CD14-positive monocyte (primary cell): ENCODE measurements at regions not wholly inside any gene's neighbourhood (a gene's known extent, or its start where the extent isn't known, plus 50 kb on each side); places are given as distances from the start of the nearest gene placed in this dataset.

ENCODE experiments used
- DNase-seq, 3 donors: peaks; one replicate each; pipeline ENCODE4 v3.0.0-alpha.2; 2011 to 2022
- H2AFZ ChIP-seq: 2 replicates; pipeline ENCODE4 v1.6.0; 2012; ENCODE audit warnings: mild to moderate bottlenecking, low read depth, low read length, inconsistent platforms; ENCODE audit not compliant: insufficient read depth, poor library complexity, severe bottlenecking
- H3K27ac ChIP-seq, 2 donors: 1 replicate in 1 of 2; 2 replicates in 1 of 2; pipeline ENCODE4 v1.5.1; 2012 to 2013; ENCODE audit warnings: low read length in 2 of 2, control low read depth in 1 of 2, inconsistent platforms in 1 of 2, low read depth in 1 of 2, mild to moderate bottlenecking in 1 of 2
- H3K27me3 ChIP-seq, 2 donors: one replicate each; pipeline versions ENCODE4 v1.6.0 to v1.6.1; 2011 to 2013; ENCODE audit warnings: low read length in 2 of 2; ENCODE audit not compliant: control insufficient read depth in 2 of 2, insufficient read depth in 2 of 2
- H3K36me3 ChIP-seq, 2 donors: replicated peaks in 1 of 2; 1 replicate in 1 of 2; 2 replicates in 1 of 2; pipeline versions ENCODE4 v1.5.1 to v1.6.1; 2012 to 2013; ENCODE audit warnings: low read length in 2 of 2, control low read depth in 1 of 2, inconsistent platforms in 1 of 2, mild to moderate bottlenecking in 1 of 2; ENCODE audit not compliant: insufficient read depth in 2 of 2, control insufficient read depth in 1 of 2
- H3K4me1 ChIP-seq, 2 donors: 1 replicate in 1 of 2; 2 replicates in 1 of 2; pipeline versions ENCODE4 v1.5.1 to v1.6.1; 2012 to 2013; ENCODE audit warnings: low read length in 2 of 2, control low read depth in 1 of 2, inconsistent platforms in 1 of 2, mild to moderate bottlenecking in 1 of 2, moderate library complexity in 1 of 2; ENCODE audit not compliant: insufficient read depth in 2 of 2, control insufficient read depth in 1 of 2
- H3K4me2 ChIP-seq: replicated peaks from 2 replicates; pipeline ENCODE3; 2012; ENCODE audit warnings: low read length, moderate library complexity, mild to moderate bottlenecking; ENCODE audit not compliant: poor library complexity, severe bottlenecking; ENCODE audit errors: extremely low read depth
- H3K4me3 ChIP-seq, 3 experiments: fragments of 200-600 bp in 1 of 3; sonication (generic) in 1 of 3; replicated peaks in 1 of 3; 1 replicate in 2 of 3; 2 replicates in 1 of 3; pipeline ENCODE4 v1.5.1; 2011 to 2013; ENCODE audit warnings: low read length in 3 of 3, mild to moderate bottlenecking in 3 of 3, control low read depth in 2 of 3, low read depth in 2 of 3, inconsistent platforms in 1 of 3, moderate library complexity in 1 of 3
- H3K79me2 ChIP-seq: 2 replicates; pipeline ENCODE4 v1.6.0; 2012; ENCODE audit warnings: mild to moderate bottlenecking, control low read depth, inconsistent platforms, low read length, moderate library complexity; ENCODE audit not compliant: insufficient read depth
- H3K9ac ChIP-seq: 2 replicates; pipeline ENCODE4 v1.6.0; 2017; ENCODE audit warnings: low read length, mild to moderate bottlenecking; ENCODE audit not compliant: insufficient read depth, poor library complexity, severe bottlenecking
- H3K9me3 ChIP-seq, 2 donors: replicated peaks in 1 of 2; 1 replicate in 1 of 2; 2 replicates in 1 of 2; pipeline versions ENCODE4 v1.5.1 to v1.6.1; 2012 to 2013; ENCODE audit warnings: low read length in 2 of 2, control low read depth in 1 of 2; ENCODE audit not compliant: control insufficient read depth in 1 of 2, insufficient read depth in 1 of 2
- H4K20me1 ChIP-seq: 2 replicates; pipeline ENCODE4 v1.6.0; 2012; ENCODE audit warnings: mild to moderate bottlenecking, low read length, control low read depth, moderate library complexity; ENCODE audit not compliant: insufficient read depth
- H3K27ac Mint-ChIP-seq, 7 donors: one replicate each; pipeline ENCODE4 v1.8.0; 2020; ENCODE audit warnings: mild to moderate bottlenecking in 7 of 7, mixed read lengths in 7 of 7, moderate library complexity in 6 of 7, inconsistent platforms in 2 of 7
- H3K27me3 Mint-ChIP-seq, 3 donors: one replicate each; pipeline ENCODE4 v1.8.0; 2021 to 2022; ENCODE audit warnings: low read depth in 3 of 3, mild to moderate bottlenecking in 3 of 3, mixed read lengths in 3 of 3, moderate library complexity in 3 of 3, inconsistent platforms in 1 of 3
- H3K36me3 Mint-ChIP-seq, 2 donors: one replicate each; pipeline ENCODE4 v1.8.0; 2020; ENCODE audit warnings: mixed read lengths in 2 of 2, inconsistent platforms in 1 of 2, mild to moderate bottlenecking in 1 of 2
- H3K4me1 Mint-ChIP-seq: one replicate; pipeline ENCODE4 v1.8.0; 2020; ENCODE audit warnings: mild to moderate bottlenecking, mixed read lengths
- H3K4me3 Mint-ChIP-seq, 2 donors: one replicate each; pipeline ENCODE4 v1.8.0; 2020; ENCODE audit warnings: mild to moderate bottlenecking in 2 of 2, mixed read lengths in 2 of 2, moderate library complexity in 1 of 2
- H3K9me3 Mint-ChIP-seq, 7 donors: one replicate each; pipeline ENCODE4 v1.8.0; 2020 to 2022; ENCODE audit warnings: mixed read lengths in 7 of 7, mild to moderate bottlenecking in 6 of 7, moderate library complexity in 6 of 7, inconsistent platforms in 2 of 7
- WGBS: methylation state at CpG from one replicate; pipeline ENCODE4 v1.1.5; 2013; ENCODE audit warnings: missing lambda C conversion rate; ENCODE audit not compliant: insufficient coverage; 5-methylcytosine and 5-hydroxymethylcytosine counted together
- intact Hi-C, 2 donors: fragments of 100-400 bp; cut with micrococcal nuclease; formaldehyde crosslinking; loops; one replicate each; pipeline versions ENCODE4 v1.15.0 to v1.15.1; 2023
- TF ChIP-seq, protein P1 (sequence below): fragments of 200-600 bp; IDR thresholded peaks from one replicate; pipeline ENCODE4 v1.8.0; 2022; ENCODE audit warnings: antibody characterized with exemption, mild to moderate bottlenecking

DNA sequence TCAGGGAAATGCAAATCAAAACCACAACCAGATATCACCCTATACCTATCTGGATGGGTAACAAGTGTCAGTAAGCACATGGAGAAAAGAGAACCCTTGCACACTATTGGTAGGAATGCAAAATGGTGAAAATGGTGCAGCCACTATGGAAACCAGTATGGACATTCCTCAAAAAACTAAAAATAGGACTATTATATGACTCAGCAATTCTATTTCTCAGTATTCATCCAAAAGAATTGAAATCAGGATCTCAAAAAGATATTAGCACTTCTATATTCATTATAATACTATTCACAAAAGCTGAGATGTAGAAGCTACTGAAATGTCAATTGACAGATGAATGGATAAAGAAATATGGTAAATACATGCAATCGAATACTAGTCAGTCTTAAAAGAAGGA lies 491.1 kb upstream of the MYT1L start:
- H3K4me3 Mint-ChIP-seq: no peak overlapping the region
- intact Hi-C loops: no loop called here
- H3K36me3 ChIP-seq: no peaks in the 10 kb centered on the region
- no peaks in the 10 kb centered on the region for H3K27me3 ChIP-seq
- no peak overlapping the region for H3K27ac ChIP-seq
- H3K27me3 Mint-ChIP-seq: peaks cover 0 to 2% (median 1%) of the 10 kb centered on the region in 3 donors
- TF ChIP-seq, protein P1, sequence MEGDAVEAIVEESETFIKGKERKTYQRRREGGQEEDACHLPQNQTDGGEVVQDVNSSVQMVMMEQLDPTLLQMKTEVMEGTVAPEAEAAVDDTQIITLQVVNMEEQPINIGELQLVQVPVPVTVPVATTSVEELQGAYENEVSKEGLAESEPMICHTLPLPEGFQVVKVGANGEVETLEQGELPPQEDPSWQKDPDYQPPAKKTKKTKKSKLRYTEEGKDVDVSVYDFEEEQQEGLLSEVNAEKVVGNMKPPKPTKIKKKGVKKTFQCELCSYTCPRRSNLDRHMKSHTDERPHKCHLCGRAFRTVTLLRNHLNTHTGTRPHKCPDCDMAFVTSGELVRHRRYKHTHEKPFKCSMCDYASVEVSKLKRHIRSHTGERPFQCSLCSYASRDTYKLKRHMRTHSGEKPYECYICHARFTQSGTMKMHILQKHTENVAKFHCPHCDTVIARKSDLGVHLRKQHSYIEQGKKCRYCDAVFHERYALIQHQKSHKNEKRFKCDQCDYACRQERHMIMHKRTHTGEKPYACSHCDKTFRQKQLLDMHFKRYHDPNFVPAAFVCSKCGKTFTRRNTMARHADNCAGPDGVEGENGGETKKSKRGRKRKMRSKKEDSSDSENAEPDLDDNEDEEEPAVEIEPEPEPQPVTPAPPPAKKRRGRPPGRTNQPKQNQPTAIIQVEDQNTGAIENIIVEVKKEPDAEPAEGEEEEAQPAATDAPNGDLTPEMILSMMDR: no peak
- H3K9me3 Mint-ChIP-seq: peaks cover 4 to 11% (median 7%) of the 10 kb centered on the region in 7 donors
- no peak overlapping the region for H3K4me2 ChIP-seq
- WGBS: 100% methylated on average over 1 of the region's 1 CpG
- no peak overlapping the region for H3K4me3 ChIP-seq
- DNase-seq: no peak
- H3K4me1 ChIP-seq: no peaks in the 10 kb centered on the region
- no peaks in the 10 kb centered on the region for H3K4me1 Mint-ChIP-seq
- no peak overlapping the region for H3K27ac Mint-ChIP-seq
- H3K36me3 Mint-ChIP-seq: no peaks in the 10 kb centered on the region
- H2AFZ ChIP-seq: no peak overlapping the region
- no peak overlapping the region for H3K9ac ChIP-seq
- peaks cover 0 to 7% of the 10 kb centered on the region in 2 donors for H3K9me3 ChIP-seq
- no peaks in the 10 kb centered on the region for H3K79me2 ChIP-seq
- H4K20me1 ChIP-seq: no peaks in the 10 kb centered on the region

DNA sequence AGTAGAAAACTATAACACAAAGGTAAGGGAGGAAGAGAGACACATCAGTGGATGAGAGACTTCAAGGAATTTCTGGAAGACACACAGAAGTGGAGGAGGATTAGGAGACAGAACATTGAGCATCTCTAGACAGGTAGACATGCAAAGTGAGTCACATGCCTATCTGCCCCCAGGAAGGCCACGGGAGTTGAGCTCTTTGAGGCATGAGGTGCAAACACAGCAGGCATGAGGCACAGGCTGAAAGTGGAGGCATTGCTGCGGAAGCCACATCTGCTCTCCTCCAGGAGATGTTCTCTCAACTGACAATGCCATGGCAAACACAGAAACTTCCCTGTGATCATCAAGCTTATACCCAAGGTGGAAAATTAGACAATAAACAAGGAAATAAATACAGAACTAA lies 481.6 kb upstream of the MYT1L start:
- Histone ChIP-seq H3K4me3 (no peak overlapping the region), H4K20me1 (no peaks in the 10 kb centered on the region), H3K9me3 (peaks cover 9 to 26% of the 10 kb centered on the region in 2 donors), H3K27ac (no peak overlapping the region), H2AFZ (no peak overlapping the region), H3K9ac (no peak overlapping the region), H3K36me3 (no peaks in the 10 kb centered on the region), H3K79me2 (no peaks in the 10 kb centered on the region), H3K27me3 (no peaks in the 10 kb centered on the region), H3K4me1 (no peaks in the 10 kb centered on the region), H3K4me2 (no peak overlapping the region)
- Mint-ChIP-seq H3K27me3 (peaks cover 0 to 5% (median 0%) of the 10 kb centered on the region in 3 donors), H3K36me3 (no peaks in the 10 kb centered on the region), H3K4me1 (no peaks in the 10 kb centered on the region), H3K27ac (peak overlapping the region in 1 of 7 donors; percentile 75), H3K4me3 (no peak overlapping the region), H3K9me3 (peaks cover 14 to 34% (median 20%) of the 10 kb centered on the region in 7 donors)
- TF ChIP-seq, protein P1: no peak
- 83% methylated on average over 1 of the region's 2 CpGs for WGBS
- DNase-seq: no peak
- intact Hi-C loops: no loop called here
